Astrocyte (in vitro differentiated cells and primary cell): ENCODE measurements at regions not wholly inside any gene's neighbourhood (a gene's known extent, or its start where the extent isn't known, plus 50 kb on each side); places are given as distances from the start of the nearest gene placed in this dataset.

Experiments used
- DNase-seq: peaks from one replicate; pipeline ENCODE4 v3.0.0-alpha.2; 2010; ENCODE audit warnings: low read depth
- FAIRE-seq: peaks from 2 replicates; lab custom pipeline; 2011; peaks lifted over from hg19 to GRCh38; lab: Jason Lieb, UNC
- H2AFZ ChIP-seq: 2 replicates; pipeline ENCODE4 v1.6.0; 2012; ENCODE audit warnings: low read depth, low read length, inconsistent platforms
- H3K27ac ChIP-seq: 2 replicates; pipeline ENCODE4 v1.5.1; 2011; ENCODE audit warnings: low read depth, low read length, inconsistent platforms
- H3K27me3 ChIP-seq: 2 replicates; pipeline ENCODE4 v1.6.0; 2011; ENCODE audit warnings: low read length, inconsistent platforms; ENCODE audit not compliant: insufficient read depth
- H3K36me3 ChIP-seq: 2 replicates; pipeline ENCODE4 v1.5.1; 2011; ENCODE audit warnings: low read length, inconsistent platforms; ENCODE audit not compliant: insufficient read depth
- H3K4me1 ChIP-seq: 2 replicates; pipeline ENCODE4 v1.5.1; 2011; ENCODE audit warnings: low read length, inconsistent platforms; ENCODE audit not compliant: insufficient read depth
- H3K4me2 ChIP-seq: 2 replicates; pipeline ENCODE4 v1.6.0; 2012; ENCODE audit warnings: low read length, inconsistent platforms
- H3K4me3 ChIP-seq: 2 replicates; pipeline ENCODE4 v1.5.1; 2011; ENCODE audit warnings: low read depth, mild to moderate bottlenecking, low read length, inconsistent platforms; ENCODE audit not compliant: insufficient read depth
- H3K79me2 ChIP-seq: 2 replicates; pipeline ENCODE4 v1.6.0; 2012; ENCODE audit warnings: mild to moderate bottlenecking, low read length, inconsistent platforms; ENCODE audit not compliant: insufficient read depth
- H3K9ac ChIP-seq: 2 replicates; pipeline ENCODE4 v1.6.0; 2012; ENCODE audit warnings: mild to moderate bottlenecking, low read length, inconsistent platforms
- H3K9me3 ChIP-seq: 2 replicates; pipeline ENCODE4 v1.5.1; 2012; ENCODE audit warnings: low read depth, mild to moderate bottlenecking, low read length, inconsistent platforms; ENCODE audit not compliant: insufficient read depth
- H4K20me1 ChIP-seq: 2 replicates; pipeline ENCODE4 v1.6.0; 2012; ENCODE audit warnings: low read length, inconsistent platforms; ENCODE audit not compliant: insufficient read depth
- H3K27ac Mint-ChIP-seq: one replicate; pipeline ENCODE4 v1.8.0; 2021; ENCODE audit warnings: mild to moderate bottlenecking, mixed read lengths; ENCODE audit not compliant: unreplicated experiment
- H3K27me3 Mint-ChIP-seq: one replicate; pipeline ENCODE4 v1.8.0; 2021; ENCODE audit warnings: low read depth, mixed read lengths; ENCODE audit not compliant: unreplicated experiment
- H3K36me3 Mint-ChIP-seq: one replicate; pipeline ENCODE4 v1.8.0; 2021; ENCODE audit warnings: low read depth, mixed read lengths; ENCODE audit not compliant: unreplicated experiment
- H3K4me1 Mint-ChIP-seq: one replicate; pipeline ENCODE4 v1.8.0; 2021; ENCODE audit warnings: low read depth, mixed read lengths; ENCODE audit not compliant: unreplicated experiment
- H3K4me3 Mint-ChIP-seq: one replicate; pipeline ENCODE4 v1.8.0; 2021; ENCODE audit warnings: mild to moderate bottlenecking, moderate library complexity, mixed read lengths; ENCODE audit not compliant: unreplicated experiment
- H3K9me3 Mint-ChIP-seq: one replicate; pipeline ENCODE4 v1.8.0; 2021; ENCODE audit warnings: mild to moderate bottlenecking, mixed read lengths; ENCODE audit not compliant: unreplicated experiment
- CTCF ChIP-seq: IDR thresholded peaks from 2 replicates; pipeline ENCODE4 v1.5.1; 2011; ENCODE audit warnings: low read depth, mild to moderate bottlenecking, inconsistent platforms, low read length, moderate library complexity; ENCODE audit not compliant: insufficient read depth
- EZH2 ChIP-seq: IDR thresholded peaks from 2 replicates; pipeline ENCODE4 v1.6.1; 2012; ENCODE audit warnings: mild to moderate bottlenecking, low read length, inconsistent platforms; ENCODE audit not compliant: insufficient read depth

DNA sequence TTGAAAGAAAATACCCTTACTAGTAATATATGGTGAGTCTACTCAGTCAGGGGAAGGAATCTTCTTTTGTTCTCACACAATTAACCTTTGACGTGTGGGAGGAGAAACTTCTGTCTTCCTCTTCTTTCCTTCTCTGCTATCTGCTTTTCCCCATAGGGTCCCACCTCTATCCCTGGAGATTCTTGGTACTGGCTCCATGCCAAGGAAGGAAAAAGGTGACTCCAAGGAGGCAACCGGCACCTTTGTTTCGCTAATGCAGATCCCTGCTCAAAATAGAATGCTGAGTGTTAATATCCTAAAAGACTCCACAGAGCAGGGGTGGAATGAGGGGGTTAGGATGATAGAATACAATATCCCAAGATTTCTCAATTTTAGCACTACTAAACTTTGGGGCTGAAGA lies 116.7 kb downstream of the CD164 start:
- no peak overlapping the region for H3K27ac Mint-ChIP-seq
- H3K4me1 Mint-ChIP-seq, result peaks cover 8% of the 10 kb centered on the region
- Histone ChIP-seq H3K9ac (no peak overlapping the region), H3K4me3 (no peak overlapping the region), H2AFZ (no peak overlapping the region), H3K27me3 (no peaks in the 10 kb centered on the region), H3K79me2 (no peaks in the 10 kb centered on the region), H4K20me1 (no peaks in the 10 kb centered on the region), H3K9me3 (no peaks in the 10 kb centered on the region), H3K4me1 (peaks cover 4% of the 10 kb centered on the region), H3K27ac (no peak overlapping the region), H3K4me2 (no peak overlapping the region), H3K36me3 (no peaks in the 10 kb centered on the region)
- TF ChIP-seq EZH2 (no peak), CTCF (no peak)
- H3K9me3 Mint-ChIP-seq, result peaks cover 6% of the 10 kb centered on the region
- no peak overlapping the region for H3K4me3 Mint-ChIP-seq
- DNase-seq (no peak), FAIRE-seq (no peak)
- H3K36me3 Mint-ChIP-seq, result peaks cover 2% of the 10 kb centered on the region
- no peaks in the 10 kb centered on the region for H3K27me3 Mint-ChIP-seq

GRCh38 chr6:109263873-109264700 lies 118.2 kb downstream of the CD164 start:
- no peak for TF ChIP-seq CTCF
- Histone ChIP-seq H3K4me2 (no peak overlapping the region), H3K9me3 (no peaks in the 10 kb centered on the region), H3K4me1 (peaks cover 8% of the 10 kb centered on the region), H2AFZ (no peak overlapping the region), H3K4me3 (no peak overlapping the region), H3K27me3 (no peaks in the 10 kb centered on the region), H3K79me2 (no peaks in the 10 kb centered on the region), H3K27ac (no peak overlapping the region), H4K20me1 (no peaks in the 10 kb centered on the region), H3K9ac (no peak overlapping the region), H3K36me3 (no peaks in the 10 kb centered on the region)
- DNase-seq (no peak), FAIRE-seq (no peak)
- Mint-ChIP-seq H3K27me3 (no peaks in the 10 kb centered on the region), H3K4me3 (no peak overlapping the region), H3K36me3 (peaks cover 2% of the 10 kb centered on the region), H3K27ac (no peak overlapping the region), H3K4me1 (peaks cover 10% of the 10 kb centered on the region), H3K9me3 (peaks cover 6% of the 10 kb centered on the region)

DNA sequence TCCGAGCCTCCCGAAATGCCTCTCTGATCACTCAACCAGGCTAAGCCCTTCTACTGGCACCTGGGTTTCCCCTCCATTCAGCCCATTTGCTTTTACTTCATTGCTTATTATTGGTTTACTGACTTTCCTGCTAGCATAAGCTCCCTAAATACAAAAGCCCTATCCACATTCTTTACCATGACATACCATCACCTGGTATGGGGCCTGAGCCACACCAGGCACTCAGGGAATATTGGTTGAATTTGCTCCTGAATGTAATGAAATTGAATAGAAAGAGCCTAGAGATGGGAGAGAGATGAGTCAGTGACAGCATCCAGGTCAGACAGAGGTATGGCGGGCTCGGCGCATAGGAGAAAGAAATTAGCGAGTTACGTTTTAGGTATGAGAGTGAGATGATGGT lies 120.0 kb downstream of the CD164 start:
- Mint-ChIP-seq H3K36me3 (peaks cover 2% of the 10 kb centered on the region), H3K4me3 (no peak overlapping the region), H3K4me1 (peaks cover 10% of the 10 kb centered on the region), H3K9me3 (peaks cover 2% of the 10 kb centered on the region), H3K27ac (no peak overlapping the region), H3K27me3 (no peaks in the 10 kb centered on the region)
- Histone ChIP-seq H3K9ac (no peak overlapping the region), H3K27me3 (no peaks in the 10 kb centered on the region), H3K4me2 (no peak overlapping the region), H3K79me2 (no peaks in the 10 kb centered on the region), H3K9me3 (no peaks in the 10 kb centered on the region), H3K27ac (no peak overlapping the region), H4K20me1 (no peaks in the 10 kb centered on the region), H3K4me3 (no peak overlapping the region), H3K36me3 (no peaks in the 10 kb centered on the region), H3K4me1 (peaks cover 8% of the 10 kb centered on the region), H2AFZ (no peak overlapping the region)
- FAIRE-seq, result no peak
- TF ChIP-seq CTCF (no peak), EZH2 (no peak)
- DNase-seq, result no peak
